ENCODE measurements at regions not wholly inside any gene's neighbourhood (a gene's known extent, or its start where the extent isn't known, plus 50 kb on each side); places are given as distances from the start of the nearest gene placed in this dataset.

GRCh38 chr18:78738076-78738690 lies 241.4 kb upstream of the SALL3 start:
- no peak for DNase-seq (ENCODE audit: extremely low read depth in 1 of 2, low read depth in 1 of 2)

GRCh38 chr18:78739115-78739514 lies 240.5 kb upstream of the SALL3 start:
- no peak for DNase-seq (ENCODE audit: extremely low read depth in 1 of 2, low read depth in 1 of 2)

GRCh38 chr18:78739882-78740677 lies 239.5 kb upstream of the SALL3 start:
- DNase-seq (ENCODE audit: extremely low read depth in 1 of 2, low read depth in 1 of 2) = no peak

GRCh38 chr18:78740876-78741275 lies 238.7 kb upstream of the SALL3 start:
- no peak for DNase-seq (ENCODE audit: extremely low read depth in 1 of 2, low read depth in 1 of 2)

- DNase-seq (ENCODE audit: extremely low read depth in 1 of 2, low read depth in 1 of 2) = no peak
These were observed 238.0 kb upstream of the SALL3 start for GRCh38 chr18:78741381-78742217.

GRCh38 chr18:78742218-78742745 lies 237.3 kb upstream of the SALL3 start:
- DNase-seq (ENCODE audit: extremely low read depth in 1 of 2, low read depth in 1 of 2) = no peak

- no peak for DNase-seq (ENCODE audit: extremely low read depth in 1 of 2, low read depth in 1 of 2)
These were observed 236.5 kb upstream of the SALL3 start for GRCh38 chr18:78743078-78743477.

GRCh38 chr18:78751664-78752063 lies 228.0 kb upstream of the SALL3 start:
- no peak for DNase-seq (ENCODE audit: extremely low read depth in 1 of 2, low read depth in 1 of 2)

- DNase-seq (ENCODE audit: extremely low read depth in 1 of 2, low read depth in 1 of 2) = no peak
These were observed 226.4 kb upstream of the SALL3 start for GRCh38 chr18:78753240-78753639.

- no peak for DNase-seq (ENCODE audit: extremely low read depth in 1 of 2, low read depth in 1 of 2)
These were observed 225.1 kb upstream of the SALL3 start for GRCh38 chr18:78754311-78755043.

GRCh38 chr18:78757014-78757413 lies 222.6 kb upstream of the SALL3 start:
- DNase-seq (ENCODE audit: extremely low read depth in 1 of 2, low read depth in 1 of 2) = no peak

- no peak for DNase-seq (ENCODE audit: extremely low read depth in 1 of 2, low read depth in 1 of 2)
These were observed 221.1 kb upstream of the SALL3 start for GRCh38 chr18:78758496-78758895.

GRCh38 chr18:78762753-78763152 lies 216.9 kb upstream of the SALL3 start:
- no peak for DNase-seq (ENCODE audit: extremely low read depth in 1 of 2, low read depth in 1 of 2)

GRCh38 chr18:78764544-78764943 lies 215.1 kb upstream of the SALL3 start:
- DNase-seq (ENCODE audit: extremely low read depth in 1 of 2, low read depth in 1 of 2) = no peak

- DNase-seq (ENCODE audit: extremely low read depth in 1 of 2, low read depth in 1 of 2) = no peak
These were observed 214.5 kb upstream of the SALL3 start for GRCh38 chr18:78765142-78765541.

- no peak for DNase-seq (ENCODE audit: extremely low read depth in 1 of 2, low read depth in 1 of 2)
These were observed 213.9 kb upstream of the SALL3 start for GRCh38 chr18:78765637-78766281.

GRCh38 chr18:78766651-78767533 lies 212.7 kb upstream of the SALL3 start:
- DNase-seq (ENCODE audit: extremely low read depth in 1 of 2, low read depth in 1 of 2) = no peak

- no peak for DNase-seq (ENCODE audit: extremely low read depth in 1 of 2, low read depth in 1 of 2)
These were observed 212.0 kb upstream of the SALL3 start for GRCh38 chr18:78767648-78768071.

GRCh38 chr18:78768221-78768620 lies 211.4 kb upstream of the SALL3 start:
- no peak for DNase-seq (ENCODE audit: extremely low read depth in 1 of 2, low read depth in 1 of 2)

Measured in activated CD8-positive, alpha-beta memory T cell treated with anti-CD3 and anti-CD28 coated beads for 1 hour (primary cell).